Memory B cell (primary cell): ENCODE measurements at regions not wholly inside any gene's neighbourhood (a gene's known extent, or its start where the extent isn't known, plus 50 kb on each side); places are given as distances from the start of the nearest gene placed in this dataset.
"Not testable (repeated sequence)": the region's sequence is repeated elsewhere in the genome, so short reads cannot be mapped to it uniquely, and the experiment has no call there.

Experiments used
- ATAC-seq: fragments of 150-1000 bp; cut with Tn5 transposase; 2 replicates; pipeline ENCODE4 v1.10.0; 2021; ENCODE audit warnings: low read depth, mild to moderate bottlenecking, moderate library complexity
- DNase-seq, 2 donors: peaks; one replicate each; pipeline ENCODE4 v3.0.0; 2022; ENCODE audit warnings: low spot score in 2 of 2
- H3K27ac Mint-ChIP-seq: one replicate; pipeline ENCODE4 v1.8.0; 2022; ENCODE audit warnings: mild to moderate bottlenecking, moderate library complexity, mixed read lengths
- H3K27me3 Mint-ChIP-seq: one replicate; pipeline ENCODE4 v1.8.0; 2022; ENCODE audit warnings: mixed read lengths
- H3K36me3 Mint-ChIP-seq: one replicate; pipeline ENCODE4 v1.8.0; 2022; ENCODE audit warnings: mild to moderate bottlenecking, mixed read lengths
- H3K4me1 Mint-ChIP-seq: one replicate; pipeline ENCODE4 v1.8.0; 2022; ENCODE audit warnings: mixed read lengths
- H3K4me3 Mint-ChIP-seq: one replicate; pipeline ENCODE4 v1.8.0; 2022; ENCODE audit warnings: mild to moderate bottlenecking, moderate library complexity, mixed read lengths
- H3K9me3 Mint-ChIP-seq: one replicate; pipeline ENCODE4 v1.8.0; 2022; ENCODE audit warnings: mixed read lengths

DNA sequence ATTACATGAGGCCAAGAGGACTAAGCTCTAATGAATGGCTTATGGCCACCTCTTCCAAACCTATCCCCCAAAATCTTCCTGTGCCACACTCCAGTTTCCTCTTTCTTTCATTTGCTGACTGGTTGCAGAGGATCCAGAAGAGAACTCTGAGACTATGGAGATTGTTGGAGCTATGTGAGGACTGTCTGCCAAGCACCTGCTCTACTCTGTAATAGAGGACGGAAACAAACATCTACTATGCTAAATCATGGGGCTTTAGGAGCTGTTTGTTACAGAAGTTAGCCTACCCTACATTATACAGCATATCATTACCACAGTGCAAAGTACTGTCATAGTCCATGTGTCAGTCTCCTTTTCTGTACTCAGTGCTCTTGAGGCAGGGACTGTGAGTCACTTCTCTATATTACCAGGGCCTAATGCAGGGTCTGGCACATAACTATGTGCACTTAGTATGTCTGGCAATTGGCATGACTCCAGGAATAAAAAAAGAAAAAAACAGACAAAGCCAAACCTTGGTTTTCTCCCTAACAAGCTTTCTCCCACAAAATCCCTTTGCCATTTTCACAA, 95.1 kb downstream of the RPAP3 start:
- Mint-ChIP-seq H3K9me3 (peaks cover 16% of the 10 kb centered on the region), H3K4me1 (peaks cover 16% of the 10 kb centered on the region), H3K27ac (no peak overlapping the region), H3K27me3 (no peaks in the 10 kb centered on the region), H3K4me3 (no peak overlapping the region), H3K36me3 (peaks cover 30% of the 10 kb centered on the region)
- ATAC-seq (no peak), DNase-seq (no peak)

DNA sequence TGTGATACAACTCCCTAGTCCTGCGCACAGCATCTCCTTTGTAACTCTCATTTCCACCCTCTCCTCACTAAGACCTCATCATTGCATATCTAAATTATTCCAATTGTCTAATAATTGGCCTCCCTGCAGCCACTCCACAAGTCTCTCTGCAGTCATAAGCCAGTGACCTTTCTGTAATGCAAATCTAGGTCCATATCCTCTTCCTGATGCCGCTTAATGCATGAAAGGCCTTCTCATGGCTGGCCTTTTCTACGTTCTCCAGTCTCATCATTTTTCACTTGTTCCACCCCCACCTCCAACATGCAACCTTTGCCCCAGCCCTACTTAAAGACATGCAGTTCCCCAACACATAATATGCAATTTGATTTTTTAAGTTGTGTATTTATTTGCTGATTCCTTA, 96.0 kb downstream of the RPAP3 start:
- peaks cover 16% of the 10 kb centered on the region for H3K9me3 Mint-ChIP-seq
- DNase-seq (no peak), ATAC-seq (no peak)
- H3K27ac Mint-ChIP-seq = no peak overlapping the region
- no peaks in the 10 kb centered on the region for H3K27me3 Mint-ChIP-seq
- peaks cover 16% of the 10 kb centered on the region for H3K4me1 Mint-ChIP-seq
- H3K4me3 Mint-ChIP-seq = no peak overlapping the region
- peaks cover 29% of the 10 kb centered on the region for H3K36me3 Mint-ChIP-seq

DNA sequence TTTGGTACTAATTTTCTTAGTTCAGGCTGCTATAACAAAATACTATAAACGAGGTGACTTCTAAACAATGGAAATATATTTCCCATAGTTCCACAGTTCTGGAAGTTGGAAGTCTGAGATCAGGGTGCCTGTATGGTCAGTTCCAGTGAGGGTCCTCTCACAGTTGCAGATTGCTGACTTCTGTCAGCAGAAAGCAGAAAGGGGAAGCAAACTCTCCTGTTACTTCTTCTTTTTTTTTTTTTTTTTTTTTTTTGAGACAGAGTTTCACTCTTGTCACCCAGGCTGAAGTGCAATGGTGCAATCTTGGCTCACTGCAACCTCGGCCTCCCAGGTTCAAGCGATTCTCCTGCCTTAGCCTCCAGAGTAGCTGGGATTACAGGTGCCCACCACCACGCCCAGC, 97.2 kb downstream of the RPAP3 start:
- H3K9me3 Mint-ChIP-seq, H3K27me3 Mint-ChIP-seq, DNase-seq, H3K27ac Mint-ChIP-seq, H3K4me3 Mint-ChIP-seq: not testable (repeated sequence)
- peak; percentile 85 for ATAC-seq
- peaks cover 19% of the 10 kb centered on the region for H3K36me3 Mint-ChIP-seq
- H3K4me1 Mint-ChIP-seq = peaks cover 16% of the 10 kb centered on the region

DNA sequence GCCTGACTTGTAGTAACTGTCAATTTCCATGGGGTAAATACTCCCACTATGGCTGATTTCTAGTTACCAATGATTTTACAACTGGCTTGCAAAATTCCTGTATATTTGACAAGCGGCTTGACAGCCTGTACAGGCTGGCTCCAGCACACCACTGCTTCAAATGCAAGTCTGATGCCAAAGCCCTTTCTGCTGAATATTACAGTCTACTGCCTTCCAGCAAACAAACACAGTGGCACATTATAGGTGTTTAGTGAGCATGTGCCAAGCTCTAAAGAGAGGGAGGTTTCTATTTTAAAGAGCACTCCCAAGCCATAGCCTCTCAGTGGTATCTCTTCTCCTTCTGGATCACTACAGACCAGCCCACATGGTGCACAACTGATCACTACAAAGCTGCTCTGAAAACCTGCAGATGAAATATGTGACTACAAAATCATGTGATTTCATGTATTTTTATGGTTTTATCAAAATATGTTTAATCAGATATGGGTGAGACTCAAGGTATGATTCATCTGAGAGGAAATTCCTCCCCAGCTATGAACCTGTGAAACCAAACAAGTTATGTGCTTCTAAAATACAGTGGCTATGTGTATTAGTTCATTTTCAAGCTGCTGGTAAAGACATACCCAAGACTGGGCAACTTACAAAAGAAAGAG, 101.5 kb downstream of the RPAP3 start:
- Mint-ChIP-seq H3K4me3 (no peak overlapping the region), H3K27me3 (no peaks in the 10 kb centered on the region), H3K27ac (no peak overlapping the region), H3K4me1 (peaks cover 5% of the 10 kb centered on the region), H3K36me3 (peaks cover 13% of the 10 kb centered on the region), H3K9me3 (peaks cover 3% of the 10 kb centered on the region)
- DNase-seq (no peak), ATAC-seq (no peak)

DNA sequence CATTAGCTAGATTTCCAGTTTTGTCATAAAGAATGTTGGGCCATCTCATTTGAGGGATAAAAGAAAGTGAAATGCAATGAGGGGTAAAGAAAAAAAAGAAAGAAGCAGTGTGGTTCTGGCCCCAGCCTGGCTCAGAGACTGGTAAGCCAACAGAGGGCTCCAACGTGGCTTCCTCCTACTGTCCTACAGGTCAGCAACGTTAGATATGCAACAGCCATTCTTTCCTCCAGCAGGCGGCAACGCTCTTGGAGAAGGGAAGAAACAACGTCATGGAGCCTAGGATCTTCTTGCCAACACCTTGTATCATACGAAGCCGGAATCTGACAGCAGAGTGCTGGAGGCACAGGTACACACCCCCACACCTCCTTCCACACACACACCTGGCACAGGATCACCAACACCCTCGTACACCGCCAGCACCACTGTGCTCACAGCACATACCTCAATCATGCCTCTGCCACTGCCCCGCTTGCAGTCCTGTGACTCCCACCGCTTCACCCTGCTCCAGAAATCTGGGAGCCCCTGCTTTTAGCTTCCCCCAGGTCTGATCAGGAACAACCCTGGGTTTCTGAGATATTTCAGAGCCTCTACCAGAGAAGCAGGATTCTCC, 102.8 kb downstream of the RPAP3 start:
- peaks cover 6% of the 10 kb centered on the region for H3K9me3 Mint-ChIP-seq
- DNase-seq = no peak
- no peak for ATAC-seq
- peaks cover 16% of the 10 kb centered on the region for H3K36me3 Mint-ChIP-seq
- no peaks in the 10 kb centered on the region for H3K27me3 Mint-ChIP-seq
- no peak overlapping the region for H3K27ac Mint-ChIP-seq
- no peak overlapping the region for H3K4me3 Mint-ChIP-seq
- no peaks in the 10 kb centered on the region for H3K4me1 Mint-ChIP-seq

DNA sequence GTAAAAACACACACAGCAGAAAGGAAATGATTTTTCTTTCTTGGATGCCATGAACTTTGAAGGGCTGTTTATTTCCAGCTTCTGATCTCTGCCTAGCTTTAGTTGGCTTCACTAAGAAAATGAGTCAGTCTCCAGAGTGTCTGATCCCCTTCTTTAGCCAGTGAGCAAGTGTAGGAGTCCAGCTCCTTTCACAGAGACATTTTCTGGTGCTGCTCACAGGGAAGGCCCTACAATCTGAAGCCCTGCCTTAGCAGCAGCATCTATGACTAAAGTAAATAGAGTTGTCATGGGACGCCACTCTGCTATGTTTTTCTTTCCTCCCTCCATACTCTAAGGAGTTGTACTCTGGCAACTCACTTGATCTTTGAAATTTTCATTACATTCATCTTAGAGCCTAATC, 103.5 kb downstream of the RPAP3 start:
- H3K36me3 Mint-ChIP-seq = peaks cover 10% of the 10 kb centered on the region
- H3K27me3 Mint-ChIP-seq = no peaks in the 10 kb centered on the region
- H3K4me3 Mint-ChIP-seq = no peak overlapping the region
- DNase-seq = no peak
- peaks cover 6% of the 10 kb centered on the region for H3K9me3 Mint-ChIP-seq
- no peak overlapping the region for H3K27ac Mint-ChIP-seq
- H3K4me1 Mint-ChIP-seq = no peaks in the 10 kb centered on the region
- ATAC-seq = no peak

DNA sequence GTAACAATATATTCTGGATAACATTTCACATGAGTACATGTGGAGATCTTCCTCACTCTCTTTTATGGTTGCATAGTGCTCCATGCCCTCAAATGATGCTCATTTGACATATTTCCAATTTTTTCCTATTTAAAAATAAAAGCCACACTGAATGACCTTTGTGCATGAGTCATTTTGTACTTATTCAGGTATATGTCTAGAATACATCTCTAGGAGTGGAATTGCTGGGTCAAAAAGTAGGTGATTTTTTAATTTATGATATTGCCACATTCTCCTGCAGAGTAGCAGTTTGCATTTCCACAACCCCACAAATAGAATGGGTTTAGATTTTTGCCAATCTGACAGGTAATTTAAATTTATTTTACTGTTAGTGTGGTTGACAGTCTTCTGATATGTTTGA, 104.8 kb downstream of the RPAP3 start:
- DNase-seq (no peak), ATAC-seq (no peak)
- no peak overlapping the region for H3K4me3 Mint-ChIP-seq
- no peaks in the 10 kb centered on the region for H3K27me3 Mint-ChIP-seq
- H3K27ac Mint-ChIP-seq = no peak overlapping the region
- peaks cover 4% of the 10 kb centered on the region for H3K36me3 Mint-ChIP-seq
- no peaks in the 10 kb centered on the region for H3K4me1 Mint-ChIP-seq
- H3K9me3 Mint-ChIP-seq = peaks cover 5% of the 10 kb centered on the region

DNA sequence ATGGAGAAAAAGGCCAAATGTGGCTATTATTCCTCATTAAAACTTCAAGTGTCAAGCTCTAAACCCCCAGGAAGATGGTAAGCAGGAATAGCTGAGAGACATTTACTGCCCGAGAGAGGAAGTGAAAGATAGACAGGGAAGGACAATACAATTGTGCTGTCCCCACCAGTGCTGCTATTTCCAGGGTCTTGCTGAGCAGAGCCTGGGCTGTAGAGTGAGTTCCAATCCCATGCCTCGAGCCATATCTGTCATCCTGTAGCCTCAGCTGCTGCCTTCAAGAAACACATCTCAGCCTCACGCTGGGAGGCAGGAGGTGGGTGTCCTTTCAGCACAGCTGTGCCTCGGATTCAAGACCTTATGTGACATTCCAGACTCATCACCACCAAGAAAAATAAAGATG, 114.0 kb downstream of the RPAP3 start:
- Mint-ChIP-seq H3K27me3 (no peaks in the 10 kb centered on the region), H3K27ac (no peak overlapping the region), H3K36me3 (no peaks in the 10 kb centered on the region), H3K4me3 (no peak overlapping the region), H3K9me3 (peaks cover 1% of the 10 kb centered on the region), H3K4me1 (peaks cover 12% of the 10 kb centered on the region)
- ATAC-seq (no peak), DNase-seq (no peak)

DNA sequence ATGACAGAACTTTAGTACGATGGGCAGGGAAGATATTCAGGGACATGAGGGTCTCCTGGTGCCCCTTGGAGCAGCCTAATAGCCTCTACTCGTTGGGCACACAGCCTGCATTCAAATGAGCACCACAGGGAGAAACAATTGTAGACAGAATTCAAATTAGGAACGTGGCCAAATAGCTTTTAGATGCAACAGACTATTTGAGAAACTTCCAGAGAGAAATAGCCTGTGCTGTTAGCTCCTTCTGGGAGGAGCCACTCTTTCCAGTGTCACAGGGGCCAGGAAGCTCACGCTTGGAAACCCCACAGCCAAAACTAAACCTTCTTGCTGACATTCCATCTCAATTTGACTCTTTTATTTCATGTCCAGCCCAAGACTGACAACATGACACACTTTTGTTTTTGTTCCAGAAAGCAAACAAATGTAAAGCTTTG, 114.5 kb downstream of the RPAP3 start:
- Mint-ChIP-seq H3K4me3 (no peak overlapping the region), H3K9me3 (peaks cover 1% of the 10 kb centered on the region), H3K36me3 (no peaks in the 10 kb centered on the region), H3K27ac (no peak overlapping the region), H3K4me1 (peaks cover 12% of the 10 kb centered on the region), H3K27me3 (no peaks in the 10 kb centered on the region)
- DNase-seq (no peak), ATAC-seq (no peak)

DNA sequence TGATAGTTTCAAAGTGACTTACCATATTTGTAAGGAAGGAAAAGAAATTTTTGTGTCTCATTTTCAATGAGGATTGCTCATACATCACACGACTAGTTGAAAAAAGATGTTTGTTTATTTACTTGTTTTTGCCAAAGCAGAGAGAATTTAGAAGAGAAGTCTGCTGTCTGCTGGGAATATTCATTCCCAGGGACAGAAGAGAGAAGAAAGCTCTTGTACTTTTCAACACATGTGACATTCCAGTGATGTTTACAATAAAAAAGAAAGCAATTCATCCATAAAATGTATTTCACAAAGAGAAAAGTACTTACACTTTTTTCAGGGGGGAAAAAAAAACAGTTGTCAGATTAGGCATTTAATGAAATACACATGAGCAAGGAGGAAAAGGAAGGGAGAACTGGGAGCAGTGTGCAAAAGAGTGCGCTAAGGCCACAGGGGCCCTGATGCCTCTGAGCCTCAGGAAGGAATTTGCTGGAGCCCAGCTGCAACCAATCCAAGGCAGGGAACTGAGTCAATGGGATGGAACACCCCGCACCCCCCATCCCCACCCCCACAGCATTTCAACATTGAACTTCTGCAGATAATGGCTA, 115.0 kb downstream of the RPAP3 start:
- ATAC-seq = no peak
- DNase-seq = no peak
- Mint-ChIP-seq H3K27me3 (no peaks in the 10 kb centered on the region), H3K36me3 (no peaks in the 10 kb centered on the region), H3K9me3 (no peaks in the 10 kb centered on the region), H3K27ac (no peak overlapping the region), H3K4me1 (peaks cover 12% of the 10 kb centered on the region), H3K4me3 (no peak overlapping the region)

DNA sequence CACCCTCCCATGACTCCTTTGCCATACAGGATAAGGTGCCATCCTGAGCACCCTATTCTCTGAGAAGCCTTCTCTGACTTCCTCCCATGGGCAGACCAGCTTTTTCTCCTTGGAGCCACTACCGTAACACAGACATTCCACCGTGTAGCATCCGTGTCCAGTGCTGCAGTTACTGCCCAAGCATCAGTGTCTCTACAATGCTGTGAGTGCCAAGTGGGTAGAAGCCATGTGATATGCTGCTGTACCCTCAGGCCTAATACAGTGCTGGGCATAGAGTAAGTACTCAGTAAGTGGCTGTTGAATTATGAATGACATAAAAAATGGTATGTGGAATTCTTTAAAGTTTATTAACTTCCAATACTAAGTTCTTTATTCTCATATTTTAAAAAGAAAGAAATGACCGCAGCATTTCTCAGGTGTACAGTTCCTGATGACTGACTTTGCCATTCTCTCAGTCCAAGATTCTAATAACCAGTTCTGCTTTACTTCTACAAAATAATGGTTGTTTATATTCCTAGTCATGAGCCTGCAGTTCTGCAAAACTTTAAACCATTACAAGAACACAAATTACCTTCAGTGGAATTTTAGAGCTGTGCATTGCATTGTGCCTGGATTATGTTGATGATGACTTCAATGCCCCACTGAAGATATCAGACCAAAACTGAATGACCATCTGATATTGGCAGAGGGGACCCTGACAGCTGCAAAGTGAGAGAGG, 118.7 kb downstream of the RPAP3 start:
- Mint-ChIP-seq H3K4me3 (no peak overlapping the region), H3K27me3 (peaks cover 3% of the 10 kb centered on the region), H3K4me1 (peaks cover 12% of the 10 kb centered on the region), H3K36me3 (no peaks in the 10 kb centered on the region), H3K9me3 (no peaks in the 10 kb centered on the region), H3K27ac (no peak overlapping the region)
- DNase-seq (no peak), ATAC-seq (no peak)

DNA sequence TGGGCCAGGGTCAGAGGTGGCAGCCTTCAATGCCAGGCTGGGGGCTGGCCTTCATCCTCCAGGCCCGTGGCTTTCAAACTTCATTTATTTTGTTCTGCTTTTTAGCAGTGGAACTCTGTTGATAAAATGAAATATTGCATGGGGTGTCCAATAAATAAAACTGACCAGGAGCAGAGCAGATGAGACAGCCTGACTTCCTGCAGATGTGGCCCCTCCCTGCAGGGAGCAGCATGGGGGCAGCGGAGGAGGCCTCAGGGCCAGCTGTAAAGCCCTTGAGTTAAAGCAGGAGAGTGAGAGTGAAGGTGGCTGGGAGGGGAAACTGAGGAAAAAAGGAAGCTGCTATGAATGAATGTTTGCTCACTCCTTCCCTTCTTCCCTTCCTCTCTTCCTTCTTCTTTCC, 120.3 kb downstream of the RPAP3 start:
- Mint-ChIP-seq H3K4me3 (no peak overlapping the region), H3K27ac (no peak overlapping the region), H3K36me3 (no peaks in the 10 kb centered on the region), H3K9me3 (no peaks in the 10 kb centered on the region), H3K4me1 (peaks cover 4% of the 10 kb centered on the region), H3K27me3 (peaks cover 3% of the 10 kb centered on the region)
- DNase-seq = no peak
- ATAC-seq = no peak

DNA sequence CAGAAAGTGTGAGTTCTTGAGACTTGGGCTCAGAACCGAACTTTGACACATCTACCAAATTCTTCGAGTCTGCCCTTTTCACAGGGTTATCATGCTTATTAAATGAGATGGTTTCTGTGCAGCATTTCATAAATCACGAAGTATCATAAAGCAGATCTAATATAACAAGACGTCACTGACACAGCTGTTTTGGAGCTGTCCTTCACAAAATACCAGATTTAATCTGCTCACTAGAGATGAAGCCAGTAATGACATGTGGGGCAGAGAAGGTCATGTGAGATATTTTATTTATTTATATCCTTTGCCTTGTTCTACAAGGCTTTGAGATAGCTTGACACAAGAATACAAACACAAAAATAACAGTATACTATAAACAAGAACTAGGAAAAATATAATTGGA, 127.0 kb downstream of the RPAP3 start:
- Mint-ChIP-seq H3K4me3 (no peak overlapping the region), H3K36me3 (no peaks in the 10 kb centered on the region), H3K4me1 (no peaks in the 10 kb centered on the region), H3K27ac (no peak overlapping the region), H3K9me3 (no peaks in the 10 kb centered on the region), H3K27me3 (peaks cover 6% of the 10 kb centered on the region)
- DNase-seq = no peak
- ATAC-seq = no peak
